ENCODE measurements at regions not wholly inside any gene's neighbourhood (a gene's known extent, or its start where the extent isn't known, plus 50 kb on each side); places are given as distances from the start of the nearest gene placed in this dataset.

- TF ChIP-seq POLR2A (IDR thresholded peaks at IDR 0.05), result no peak
- TF ChIP-seq CTCF (IDR thresholded peaks at IDR 0.05), result no peak
These were observed 1217.4 kb upstream of the FLRT2 start for GRCh38 chr14:84312551-84312950.
